AG04450 (cell line): ENCODE measurements at regions not wholly inside any gene's neighbourhood (a gene's known extent, or its start where the extent isn't known, plus 50 kb on each side); places are given as distances from the start of the nearest gene placed in this dataset.
"Not testable (repeated sequence)": the region's sequence is repeated elsewhere in the genome, so short reads cannot be mapped to it uniquely, and the experiment has no call there.

Source experiments
- CTCF ChIA-PET: fragments of 300-600, 350-600 bp; formaldehyde crosslinking; extraction: SDS; loops from one replicate; lab custom pipeline; 2022; ENCODE audit warnings: antibody characterized with exemption, inconsistent platforms; lab: Charles Lee
- POLR2A ChIA-PET: fragments of 350-600 bp; formaldehyde crosslinking; extraction: SDS; loops from one replicate; lab custom pipeline; 2021; ENCODE audit warnings: antibody characterized with exemption, inconsistent platforms; lab: Yijun Ruan, JAX
- DNase-seq: peaks from one replicate; pipeline ENCODE4 v3.0.0-alpha.2; 2011; ENCODE audit warnings: low read depth, low spot score
- H3K27ac ChIP-seq: one replicate; pipeline ENCODE4 v1.5.1; 2012; ENCODE audit warnings: low read depth, low read length, control low read depth
- H3K27me3 ChIP-seq: one replicate; pipeline ENCODE4 v1.6.0; 2012; ENCODE audit warnings: low read length; ENCODE audit not compliant: control insufficient read depth, insufficient read depth
- H3K4me3 ChIP-seq: 2 replicates; pipeline ENCODE4 v1.5.1; 2011; ENCODE audit warnings: mild to moderate bottlenecking, low read depth, low read length, control low read depth
- H3K9me3 ChIP-seq: 2 replicates; pipeline ENCODE4 v1.5.1; 2012; ENCODE audit warnings: low read length; ENCODE audit not compliant: control insufficient read depth, insufficient read depth
- TF ChIP-seq, protein P1 (sequence below): IDR thresholded peaks from 2 replicates; pipeline ENCODE4 v1.5.1; 2011; ENCODE audit warnings: low read depth, low read length, control low read depth, inconsistent platforms

DNA sequence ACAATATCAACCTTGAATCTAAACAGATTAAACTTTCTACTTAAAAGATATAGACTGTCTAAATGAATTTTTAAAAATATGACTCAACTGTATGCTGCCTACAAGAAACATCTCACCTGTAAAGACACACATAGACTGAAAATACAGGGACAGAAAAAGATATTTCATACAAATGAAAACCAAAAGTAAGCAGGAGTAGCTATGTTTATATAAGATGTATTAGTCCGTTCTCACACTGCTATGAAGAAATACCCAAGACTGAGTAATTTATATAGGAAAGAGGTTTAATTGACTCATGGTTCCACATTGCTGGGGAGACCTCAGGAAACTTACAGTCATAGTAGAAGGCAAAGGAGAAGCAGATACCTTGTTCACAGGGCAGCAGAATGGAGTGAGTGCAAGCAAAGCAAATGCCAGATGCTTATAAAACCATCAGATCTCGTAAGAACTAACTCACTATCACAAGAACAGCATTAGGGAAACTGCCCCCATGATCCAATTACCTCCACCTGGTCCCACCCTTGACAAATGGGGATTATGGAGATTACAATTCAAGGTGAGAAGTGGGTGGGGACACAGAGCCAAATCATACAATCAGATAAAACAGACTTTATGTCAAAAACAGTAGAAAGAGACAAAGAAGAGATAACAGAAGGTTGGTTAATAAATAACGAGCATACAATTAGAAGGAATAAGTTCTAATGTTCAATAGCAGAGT, 214.4 kb upstream of the SLC39A10 start:
- CTCF ChIA-PET = no interaction called here
- POLR2A ChIA-PET = no interaction called here

DNA sequence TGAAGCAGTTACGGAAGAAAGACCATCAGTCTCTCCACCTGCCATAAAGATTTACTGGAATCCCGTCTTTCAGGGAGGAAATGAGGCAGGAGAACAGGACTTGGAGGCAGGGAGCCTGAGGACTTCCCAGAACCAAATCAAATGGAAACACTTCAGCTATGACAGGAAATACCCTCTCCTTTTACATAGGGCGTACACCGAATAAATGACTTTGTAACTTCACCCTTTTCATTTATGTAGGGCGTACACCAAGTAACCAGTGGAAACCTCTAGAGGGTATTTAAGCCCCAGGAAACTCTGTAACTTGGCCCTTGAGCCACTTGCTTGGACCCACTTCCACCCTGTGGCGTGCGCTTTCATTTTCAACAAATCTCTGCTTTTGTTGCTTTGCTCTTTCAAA, 218.3 kb upstream of the SLC39A10 start:
- DNase-seq = no peak
- TF ChIP-seq, protein P1, sequence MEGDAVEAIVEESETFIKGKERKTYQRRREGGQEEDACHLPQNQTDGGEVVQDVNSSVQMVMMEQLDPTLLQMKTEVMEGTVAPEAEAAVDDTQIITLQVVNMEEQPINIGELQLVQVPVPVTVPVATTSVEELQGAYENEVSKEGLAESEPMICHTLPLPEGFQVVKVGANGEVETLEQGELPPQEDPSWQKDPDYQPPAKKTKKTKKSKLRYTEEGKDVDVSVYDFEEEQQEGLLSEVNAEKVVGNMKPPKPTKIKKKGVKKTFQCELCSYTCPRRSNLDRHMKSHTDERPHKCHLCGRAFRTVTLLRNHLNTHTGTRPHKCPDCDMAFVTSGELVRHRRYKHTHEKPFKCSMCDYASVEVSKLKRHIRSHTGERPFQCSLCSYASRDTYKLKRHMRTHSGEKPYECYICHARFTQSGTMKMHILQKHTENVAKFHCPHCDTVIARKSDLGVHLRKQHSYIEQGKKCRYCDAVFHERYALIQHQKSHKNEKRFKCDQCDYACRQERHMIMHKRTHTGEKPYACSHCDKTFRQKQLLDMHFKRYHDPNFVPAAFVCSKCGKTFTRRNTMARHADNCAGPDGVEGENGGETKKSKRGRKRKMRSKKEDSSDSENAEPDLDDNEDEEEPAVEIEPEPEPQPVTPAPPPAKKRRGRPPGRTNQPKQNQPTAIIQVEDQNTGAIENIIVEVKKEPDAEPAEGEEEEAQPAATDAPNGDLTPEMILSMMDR = no peak
- Histone ChIP-seq H3K4me3 (no peak overlapping the region), H3K27ac (no peak overlapping the region), H3K9me3 (peaks cover 14% of the 10 kb centered on the region), H3K27me3 (no peaks in the 10 kb centered on the region)
- ChIA-PET POLR2A (no interaction called here), CTCF (no interaction called here)

More for the DNA sequence above, 214.4 kb upstream of the SLC39A10 start:
- TF ChIP-seq, protein P1 = no peak
- Histone ChIP-seq H3K27ac (no peak overlapping the region), H3K4me3 (no peak overlapping the region), H3K27me3 (no peaks in the 10 kb centered on the region), H3K9me3 (peaks cover 12% of the 10 kb centered on the region)
- DNase-seq = no peak

DNA sequence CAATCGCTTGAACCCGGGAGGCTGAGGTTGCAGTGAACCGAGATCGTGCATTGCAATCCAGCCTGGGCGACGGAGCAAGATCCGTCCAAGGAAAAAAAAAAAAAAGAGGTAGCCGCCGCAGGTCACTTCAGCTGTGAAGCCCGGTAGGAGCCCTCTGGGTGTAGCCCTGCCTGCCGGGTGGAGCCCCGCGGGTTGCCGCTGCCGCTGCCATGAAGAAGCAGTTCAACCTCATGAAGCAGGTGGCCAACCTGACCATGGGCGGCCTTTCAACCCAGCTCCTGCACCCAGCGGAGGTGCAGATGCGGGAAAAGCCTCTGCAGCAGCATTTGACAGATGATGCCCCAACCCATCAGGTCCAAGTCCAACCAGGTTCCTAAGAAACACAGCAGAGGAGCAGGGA, 219.5 kb upstream of the SLC39A10 start:
- no peak overlapping the region for H3K4me3 ChIP-seq
- no peaks in the 10 kb centered on the region for H3K27me3 ChIP-seq
- H3K27ac ChIP-seq = no peak overlapping the region
- CTCF ChIA-PET = no interaction called here
- POLR2A ChIA-PET = no interaction called here
- TF ChIP-seq, protein P1 = no peak
- no peak for DNase-seq
- peaks cover 11% of the 10 kb centered on the region for H3K9me3 ChIP-seq

DNA sequence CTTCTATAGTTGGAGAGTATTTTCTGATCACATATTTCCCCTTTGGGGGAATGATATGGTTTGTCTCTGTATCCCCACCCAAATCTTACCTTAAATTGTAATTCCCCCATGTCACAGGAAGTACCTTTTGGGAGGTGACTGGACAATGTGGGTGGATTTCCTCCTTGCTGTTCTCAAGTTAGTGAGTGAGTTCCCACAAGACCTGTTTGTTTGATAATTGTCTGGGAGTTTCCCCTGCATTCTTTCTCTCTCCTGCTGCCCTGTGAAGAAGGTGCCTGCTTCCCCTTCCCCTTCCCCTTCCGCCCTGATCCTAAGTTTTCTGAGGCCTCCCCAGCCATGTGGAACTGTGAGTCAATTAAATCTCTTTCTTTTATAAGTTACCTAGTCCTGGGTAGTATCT, 222.7 kb upstream of the SLC39A10 start:
- Histone ChIP-seq H3K27ac (no peak overlapping the region), H3K9me3 (peaks cover 3% of the 10 kb centered on the region; the same call in 1 of the 2 replicates), H3K4me3 (no peak overlapping the region), H3K27me3 (no peaks in the 10 kb centered on the region)
- TF ChIP-seq, protein P1 = no peak
- CTCF ChIA-PET = no interaction called here
- no peak for DNase-seq
- POLR2A ChIA-PET = no interaction called here

DNA sequence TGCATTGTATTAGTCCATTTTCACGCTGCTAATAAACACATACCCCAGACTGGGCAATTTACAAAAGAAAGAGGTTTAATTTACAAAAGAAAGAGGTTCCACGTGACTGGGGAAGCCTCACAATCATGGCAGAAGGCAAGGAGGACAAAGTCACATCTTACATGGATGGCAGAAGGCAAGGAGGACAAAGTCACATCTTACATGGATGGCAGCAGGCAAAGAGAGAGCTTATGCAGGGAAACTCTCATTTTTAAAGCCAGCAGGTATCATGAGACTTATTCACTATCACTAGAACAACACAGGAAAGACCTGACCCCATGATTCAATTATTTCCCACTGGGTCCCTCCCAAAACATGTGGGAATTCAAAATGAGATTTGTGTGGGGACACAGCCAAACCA, 223.3 kb upstream of the SLC39A10 start:
- H3K27me3 ChIP-seq, CTCF ChIA-PET, POLR2A ChIA-PET, H3K4me3 ChIP-seq, H3K27ac ChIP-seq, H3K9me3 ChIP-seq, DNase-seq: not testable (repeated sequence)
